GM18520 (cell line): ENCODE measurements at regions not wholly inside any gene's neighbourhood (a gene's known extent, or its start where the extent isn't known, plus 50 kb on each side); places are given as distances from the start of the nearest gene placed in this dataset.

Experiments
- ATAC-seq: cut with Tn5 transposase; IDR thresholded peaks from one replicate; pipeline ENCODE4 v1.9.1; 2021; ENCODE audit not compliant: unreplicated experiment

DNA sequence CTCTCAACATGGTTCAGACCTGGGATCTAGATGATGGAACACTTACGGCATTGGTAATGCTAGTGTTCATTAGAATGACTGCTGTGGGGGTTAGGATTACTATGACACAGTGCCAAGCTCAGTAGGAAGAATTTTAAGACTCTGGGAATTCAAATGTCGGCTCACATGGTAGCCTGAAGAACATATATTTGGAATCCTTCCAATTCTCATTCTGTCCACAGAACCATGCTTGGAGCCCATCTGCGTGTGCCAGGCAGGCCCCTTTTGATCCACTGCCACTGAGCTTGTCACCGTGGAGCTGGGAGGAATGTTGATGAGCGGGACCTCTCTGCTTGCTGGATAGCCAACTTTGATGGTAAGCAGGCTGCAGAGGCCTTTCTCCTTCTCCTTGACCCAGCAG, 322.0 kb upstream of the SOX11 start:
- no peak for ATAC-seq

DNA sequence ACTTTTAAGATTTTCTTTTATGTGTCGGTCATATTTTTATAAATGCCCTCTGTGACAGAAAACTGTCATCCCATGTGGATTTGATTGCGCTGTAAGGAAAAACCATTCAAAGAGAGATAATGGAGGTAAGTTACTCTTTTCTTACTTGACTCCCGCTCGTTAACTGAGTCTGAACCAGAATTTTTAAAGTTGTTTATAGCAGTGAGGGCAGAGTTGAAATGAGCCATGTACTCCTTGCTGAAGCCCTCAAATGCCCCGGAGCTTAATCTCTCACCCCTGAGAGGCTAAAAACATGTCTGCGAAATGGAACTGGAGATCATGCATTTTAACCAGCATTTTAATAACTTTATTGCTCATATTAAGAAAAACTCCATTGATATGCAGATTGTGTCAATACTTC, 320.0 kb upstream of the SOX11 start:
- ATAC-seq = no peak

DNA sequence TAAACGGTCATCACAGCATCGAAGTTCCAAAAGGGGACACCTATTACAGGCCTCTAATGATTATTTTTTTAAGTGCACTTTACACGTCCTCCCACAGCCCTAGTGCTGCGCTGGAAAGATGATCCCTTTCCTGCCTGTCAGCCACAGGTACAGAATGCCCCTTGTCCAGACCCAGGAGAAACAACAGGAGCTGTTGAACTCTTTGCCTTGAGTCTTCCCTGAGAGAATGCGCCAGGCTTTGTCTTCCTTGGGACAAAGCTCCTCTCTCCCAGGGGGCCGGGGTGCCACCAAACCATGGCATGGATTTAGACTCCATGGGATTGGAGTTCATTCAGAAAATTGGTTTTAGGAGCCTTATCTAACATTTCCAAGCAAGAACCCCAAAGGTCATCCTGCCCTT, 319.0 kb upstream of the SOX11 start:
- no peak for ATAC-seq

- no peak for ATAC-seq
These were observed 317.4 kb upstream of the SOX11 start for GRCh38 chr2:5374762-5375161.

- ATAC-seq = no peak
These were observed 314.9 kb upstream of the SOX11 start for GRCh38 chr2:5377323-5377722.

DNA sequence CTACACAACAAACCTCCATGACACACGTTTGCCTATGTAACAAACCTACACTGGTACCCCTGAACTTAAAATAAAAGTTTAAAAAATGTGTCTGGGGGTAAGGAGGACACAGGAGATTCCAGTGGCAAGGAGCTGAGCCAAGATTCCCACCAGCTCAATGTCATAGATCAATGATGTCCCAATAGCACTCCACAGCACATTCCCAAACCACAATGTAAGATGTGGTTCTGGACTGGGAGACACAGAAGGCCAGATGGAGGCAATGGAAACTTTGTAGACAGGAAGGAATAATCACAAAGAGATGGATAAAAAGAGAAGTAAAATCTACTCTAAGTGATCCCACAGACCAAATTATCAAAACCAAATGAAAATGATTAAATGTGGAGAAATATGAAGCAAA, 312.4 kb upstream of the SOX11 start:
- ATAC-seq = no peak

- ATAC-seq = no peak
These were observed 306.6 kb upstream of the SOX11 start for GRCh38 chr2:5385596-5385995.

- ATAC-seq = no peak
These were observed 304.8 kb upstream of the SOX11 start for GRCh38 chr2:5387406-5387805.

DNA sequence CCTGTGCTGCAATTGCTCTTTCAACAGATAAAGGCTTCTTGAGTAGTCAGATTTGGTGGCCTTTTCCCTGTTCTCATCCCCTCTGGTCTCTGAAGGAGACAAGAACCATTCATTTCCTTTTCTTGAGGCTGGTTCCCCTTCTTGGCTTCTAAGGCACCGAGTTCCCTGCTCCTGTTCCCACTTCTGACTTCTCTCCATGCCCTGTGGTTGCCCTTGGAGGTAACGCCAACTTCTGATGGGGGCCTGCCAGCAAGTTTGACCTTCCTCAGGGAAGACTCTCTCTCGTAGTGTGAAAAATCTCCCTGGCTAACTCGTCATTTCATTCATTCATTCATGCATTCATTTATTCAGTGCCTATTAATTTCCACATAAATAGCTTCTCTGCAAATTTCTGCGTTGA, 302.4 kb upstream of the SOX11 start:
- no peak for ATAC-seq

DNA sequence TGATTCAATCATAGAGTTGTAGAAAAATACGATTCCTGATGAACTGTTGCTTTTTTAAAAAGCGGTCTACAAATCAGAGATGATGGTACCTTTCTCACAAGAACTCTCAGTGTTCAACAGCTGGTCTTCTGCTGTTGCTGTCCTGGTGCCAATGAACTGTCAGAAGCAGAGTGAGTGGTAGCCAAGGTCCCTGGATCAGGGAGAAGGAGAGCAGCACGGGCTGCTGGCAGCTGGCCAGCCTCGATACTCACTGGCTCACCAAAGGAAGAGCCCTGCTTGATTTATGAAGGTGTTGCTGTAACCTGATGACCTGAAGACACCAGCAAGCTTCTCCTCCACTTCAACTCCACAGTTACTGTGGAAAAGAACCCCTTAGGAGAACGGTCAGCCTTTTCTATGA, 300.8 kb upstream of the SOX11 start:
- no peak for ATAC-seq

DNA sequence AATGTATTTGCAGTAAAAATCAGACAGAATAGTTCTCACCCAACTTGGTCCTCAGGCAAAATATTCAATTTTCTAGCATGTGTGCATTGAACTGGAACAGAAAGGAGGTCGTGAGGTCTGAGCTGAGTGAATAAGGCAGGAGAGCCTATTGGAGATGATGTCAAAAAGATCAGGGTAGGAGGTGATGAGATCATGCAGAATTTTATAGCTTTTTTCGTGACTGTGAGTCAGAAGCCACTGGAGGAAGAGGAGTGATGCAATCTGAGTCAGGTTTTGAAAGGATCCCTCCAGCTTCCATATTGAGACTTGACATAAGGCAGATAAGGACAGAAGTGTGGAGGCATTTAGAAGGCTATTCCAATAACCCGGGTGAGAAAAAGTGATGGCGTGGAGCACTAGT, 299.5 kb upstream of the SOX11 start:
- no peak for ATAC-seq

GRCh38 chr2:5393474-5393873, 298.7 kb upstream of the SOX11 start:
- no peak for ATAC-seq

- ATAC-seq = no peak
These were observed 298.0 kb upstream of the SOX11 start for GRCh38 chr2:5394223-5394622.

DNA sequence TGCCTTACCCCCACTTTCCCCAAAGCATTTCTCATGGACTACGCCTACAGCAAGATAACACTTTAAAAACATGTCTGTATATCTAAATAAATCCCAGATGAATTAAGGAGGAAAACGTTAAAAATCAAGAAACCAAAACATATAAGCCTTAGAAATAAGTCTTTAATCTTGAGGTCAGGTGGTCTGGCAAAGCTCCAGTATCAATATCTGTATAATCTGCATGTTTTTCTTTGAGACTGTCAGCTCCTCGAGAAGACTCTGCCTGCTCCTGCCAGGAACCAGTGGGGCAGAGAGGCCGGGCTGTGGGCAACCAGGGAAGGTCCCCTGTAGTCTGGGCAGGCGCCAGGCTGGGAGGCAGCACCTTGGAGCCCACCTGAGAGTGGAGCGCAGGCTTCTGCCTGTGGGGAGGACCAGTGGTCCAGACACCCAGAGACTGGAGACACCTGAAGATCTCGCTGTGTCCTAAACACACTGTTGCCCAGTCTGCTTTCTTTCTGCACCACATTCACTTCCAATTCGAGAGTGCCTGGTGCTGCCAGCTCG, 291.0 kb upstream of the SOX11 start:
- no peak for ATAC-seq

- ATAC-seq = no peak
These were observed 288.8 kb upstream of the SOX11 start for GRCh38 chr2:5403392-5403791.

GRCh38 chr2:5409898-5410381, 282.2 kb upstream of the SOX11 start:
- ATAC-seq = no peak

DNA sequence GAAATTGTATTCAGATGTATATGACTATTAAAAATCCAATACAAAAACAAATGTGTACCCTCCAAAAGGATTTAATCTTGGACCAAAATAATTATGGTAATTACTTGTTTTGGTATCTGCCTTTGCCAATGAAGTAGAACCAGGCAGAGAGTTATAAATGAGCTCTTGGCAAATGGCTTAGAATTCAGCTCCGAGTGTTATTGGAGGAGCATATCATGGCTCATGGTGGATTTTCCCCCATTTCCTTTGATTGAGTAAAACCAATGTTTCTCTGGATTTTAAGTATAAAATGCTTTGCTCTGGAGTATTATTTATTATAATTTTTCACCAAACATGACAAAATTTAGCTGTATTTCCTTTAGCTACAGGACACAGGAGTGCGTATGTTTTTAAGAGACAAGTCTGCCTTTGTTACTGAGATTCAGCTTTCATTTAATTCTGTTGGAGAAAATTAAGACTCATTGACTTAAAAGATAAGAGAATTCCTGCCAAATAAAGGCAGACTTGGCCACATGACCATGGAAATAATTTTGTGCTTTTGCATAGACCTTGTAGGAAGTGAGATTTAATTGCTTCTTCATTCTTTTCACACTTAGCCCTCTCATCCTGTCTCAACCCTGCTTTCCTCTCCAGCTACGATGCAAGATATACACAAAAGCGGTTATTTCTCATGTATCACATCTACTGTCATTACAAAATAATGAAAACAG, 281.0 kb upstream of the SOX11 start:
- no peak for ATAC-seq

GRCh38 chr2:5412001-5412400, 280.2 kb upstream of the SOX11 start:
- ATAC-seq = no peak

GRCh38 chr2:5433855-5434254, 258.3 kb upstream of the SOX11 start:
- ATAC-seq = no peak

DNA sequence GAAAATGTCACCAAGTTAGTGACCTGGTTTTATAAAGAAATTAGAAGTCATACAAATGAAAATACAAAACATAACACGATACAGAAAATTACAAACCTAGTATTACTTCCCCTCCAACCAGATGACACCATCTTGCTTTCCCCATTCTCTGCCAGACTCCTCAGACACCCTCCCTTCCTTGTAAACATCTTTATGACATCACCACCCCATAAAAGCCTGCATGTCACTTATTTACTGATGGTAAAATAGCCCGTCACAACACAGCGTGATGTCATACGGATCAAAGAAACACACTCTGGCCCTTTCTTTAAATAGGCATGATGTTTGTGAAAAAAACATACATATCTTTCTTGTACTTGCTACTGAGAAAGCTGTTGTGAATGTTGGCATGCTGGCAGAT, 254.8 kb upstream of the SOX11 start:
- no peak for ATAC-seq

DNA sequence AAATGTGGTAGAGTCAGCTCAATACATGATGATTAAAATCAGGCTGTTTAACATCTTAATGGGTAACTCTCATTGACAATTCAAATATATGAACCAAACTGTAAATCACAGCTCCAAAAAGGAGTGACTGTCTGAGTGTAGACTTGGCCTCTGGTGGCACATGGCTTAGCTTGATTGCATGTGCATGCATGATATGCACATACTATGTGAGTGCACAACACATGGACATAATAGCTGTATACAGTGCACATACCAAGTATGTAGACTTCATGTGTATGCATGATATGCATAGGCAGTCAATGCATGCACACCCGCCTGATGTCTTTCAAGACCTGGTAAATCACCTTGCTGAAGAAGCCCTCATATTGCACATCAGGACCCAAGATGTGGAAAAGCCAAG, 252.0 kb upstream of the SOX11 start:
- no peak for ATAC-seq

DNA sequence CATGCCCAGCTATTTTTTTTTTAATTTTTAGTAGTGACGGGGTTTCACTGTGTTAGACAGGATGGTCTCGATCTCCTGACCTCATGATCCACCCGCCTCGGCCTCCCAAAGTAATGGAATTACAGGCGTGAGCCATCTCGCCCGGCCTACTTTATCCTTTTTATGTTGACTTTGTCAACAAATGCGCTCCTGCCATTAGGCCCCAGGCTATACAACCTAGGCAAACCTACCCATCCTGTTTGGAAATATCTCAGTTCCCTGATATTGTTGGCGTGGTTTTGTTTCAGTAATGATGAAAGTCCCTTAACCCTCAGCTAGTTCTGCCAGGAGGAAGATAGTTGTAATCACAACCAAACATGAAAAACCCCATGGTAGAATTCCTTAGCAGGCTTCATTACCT, 249.4 kb upstream of the SOX11 start:
- ATAC-seq = no peak

- ATAC-seq = no peak
These were observed 248.0 kb upstream of the SOX11 start for GRCh38 chr2:5444168-5444567.
